ENCODE measurements at regions not wholly inside any gene's neighbourhood (a gene's known extent, or its start where the extent isn't known, plus 50 kb on each side); places are given as distances from the start of the nearest gene placed in this dataset.

- TF ChIP-seq POLR2A (IDR thresholded peaks at IDR 0.05): no peak
- TF ChIP-seq CTCF (IDR thresholded peaks at IDR 0.05): no peak
- TF ChIP-seq POLR2AphosphoS5 (IDR thresholded peaks at IDR 0.05): no peak
- TF ChIP-seq EP300 (IDR thresholded peaks at IDR 0.05; ENCODE audit: low read depth): no peak
Observed at GRCh38 chr1:118788463-118788862, 199.7 kb downstream of the TBX15 start.

All from transverse colon (tissue), 4 donors.